H7 (cell line): ENCODE measurements at regions not wholly inside any gene's neighbourhood (a gene's known extent, or its start where the extent isn't known, plus 50 kb on each side); places are given as distances from the start of the nearest gene placed in this dataset.

Experiments used
- DNase-seq: peaks from one replicate; pipeline ENCODE4 v3.0.0; 2012
- H3K27me3 ChIP-seq: 2 replicates; pipeline ENCODE4 v1.6.0; 2011; ENCODE audit warnings: mild to moderate bottlenecking, low read length; ENCODE audit not compliant: control insufficient read depth, insufficient read depth
- H3K36me3 ChIP-seq: replicated peaks from 2 replicates; pipeline ENCODE4 v1.5.1; 2011; ENCODE audit warnings: low read length; ENCODE audit not compliant: control insufficient read depth, insufficient read depth
- H3K4me3 ChIP-seq: 2 replicates; pipeline ENCODE4 v1.5.1; 2011; ENCODE audit warnings: low read depth, mild to moderate bottlenecking, control low read depth, low read length, moderate library complexity; ENCODE audit not compliant: insufficient read depth

- peak; percentile 71 for DNase-seq
- H3K36me3 ChIP-seq: no peaks in the 10 kb centered on the region; the same call in 1 of the 2 replicates
- H3K27me3 ChIP-seq: peaks cover 2% of the 10 kb centered on the region; the same call in 1 of the 2 replicates
- no peak overlapping the region for H3K4me3 ChIP-seq
These were observed 248.6 kb downstream of the FOXL1 start for GRCh38 chr16:86826941-86827340.

DNA sequence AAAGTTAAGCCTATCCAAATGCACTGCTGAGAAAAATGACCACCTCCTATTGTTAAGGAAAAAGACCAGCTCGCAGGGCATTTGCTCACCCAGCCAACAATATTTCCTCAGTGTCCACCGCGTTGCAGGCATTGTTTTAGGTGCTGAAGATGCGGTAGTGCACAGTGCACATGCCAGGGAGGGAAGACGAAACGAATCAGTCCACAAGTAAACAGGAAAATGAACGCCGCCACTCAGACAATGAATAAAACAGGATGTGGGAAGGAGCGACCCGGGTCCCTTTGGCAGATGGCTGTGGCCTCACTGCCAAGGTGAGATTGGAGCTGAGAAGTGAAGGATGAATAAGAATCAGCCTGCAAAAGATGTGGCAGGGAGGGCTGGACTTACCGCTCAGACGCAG, 249.2 kb downstream of the FOXL1 start:
- Histone ChIP-seq H3K27me3 (peaks cover 2% of the 10 kb centered on the region; the same call in 1 of the 2 replicates), H3K36me3 (no peaks in the 10 kb centered on the region; the same call in 1 of the 2 replicates), H3K4me3 (no peak overlapping the region)
- DNase-seq: no peak

- Histone ChIP-seq H3K36me3 (no peaks in the 10 kb centered on the region; the same call in 1 of the 2 replicates), H3K4me3 (no peak overlapping the region), H3K27me3 (peaks cover 2% of the 10 kb centered on the region; the same call in 1 of the 2 replicates)
- DNase-seq: no peak
These were observed 249.9 kb downstream of the FOXL1 start for GRCh38 chr16:86828202-86828601.

DNA sequence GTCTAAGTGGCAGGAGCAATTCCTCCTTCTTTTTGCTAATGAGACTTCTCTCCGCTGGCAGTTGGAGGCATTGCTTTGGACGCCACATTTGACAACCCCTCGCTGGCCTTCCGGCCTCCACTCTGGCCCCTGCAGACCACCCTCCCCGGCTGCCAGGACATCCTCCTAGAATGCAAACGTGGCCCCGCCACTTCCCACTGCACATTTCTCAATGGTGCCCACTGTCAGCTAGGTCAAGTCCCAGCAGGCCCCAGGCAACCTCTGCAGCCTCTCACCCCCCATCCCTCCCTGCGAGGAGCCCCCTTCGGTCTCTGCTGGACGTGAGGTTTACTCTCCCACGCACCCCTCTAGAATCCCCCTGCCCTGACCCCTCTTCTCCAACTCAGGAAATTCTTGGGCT, 250.3 kb downstream of the FOXL1 start:
- no peak for DNase-seq
- Histone ChIP-seq H3K27me3 (peaks cover 2% of the 10 kb centered on the region; the same call in 1 of the 2 replicates), H3K4me3 (no peak overlapping the region), H3K36me3 (no peaks in the 10 kb centered on the region; the same call in 1 of the 2 replicates)

- H3K36me3 ChIP-seq: no peaks in the 10 kb centered on the region; the same call in 1 of the 2 replicates
- peaks cover 2% of the 10 kb centered on the region; the same call in 1 of the 2 replicates for H3K27me3 ChIP-seq
- no peak for DNase-seq
- no peak overlapping the region for H3K4me3 ChIP-seq
These were observed 253.0 kb downstream of the FOXL1 start for GRCh38 chr16:86831366-86831765.

DNA sequence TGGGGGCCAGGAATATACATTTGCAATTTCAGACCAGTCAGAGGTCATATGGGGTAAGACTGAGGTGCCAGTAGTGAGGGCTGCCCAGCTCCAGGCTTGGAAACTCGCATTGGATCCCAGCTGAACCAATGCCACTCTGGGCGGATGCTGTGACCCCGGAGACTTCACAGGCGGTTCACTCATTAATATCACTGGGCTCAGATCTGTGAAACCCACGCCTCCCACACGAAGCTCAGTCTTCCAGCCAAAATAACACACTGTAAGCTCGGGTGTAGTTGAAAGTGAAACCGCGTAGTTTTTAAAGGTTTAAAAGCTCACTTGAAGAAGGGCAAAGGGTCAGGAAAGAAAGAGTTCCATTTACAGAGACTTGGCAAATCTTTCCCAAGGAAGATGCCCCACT, 254.8 kb downstream of the FOXL1 start:
- no peaks in the 10 kb centered on the region; the same call in 1 of the 2 replicates for H3K27me3 ChIP-seq
- no peak overlapping the region for H3K4me3 ChIP-seq
- no peak for DNase-seq
- H3K36me3 ChIP-seq: no peaks in the 10 kb centered on the region; the same call in 1 of the 2 replicates

- no peaks in the 10 kb centered on the region; the same call in 1 of the 2 replicates for H3K36me3 ChIP-seq
- no peaks in the 10 kb centered on the region; the same call in 1 of the 2 replicates for H3K27me3 ChIP-seq
- peak; percentile 78 for DNase-seq
- H3K4me3 ChIP-seq: no peak overlapping the region
These were observed 256.2 kb downstream of the FOXL1 start for GRCh38 chr16:86834451-86835035.

DNA sequence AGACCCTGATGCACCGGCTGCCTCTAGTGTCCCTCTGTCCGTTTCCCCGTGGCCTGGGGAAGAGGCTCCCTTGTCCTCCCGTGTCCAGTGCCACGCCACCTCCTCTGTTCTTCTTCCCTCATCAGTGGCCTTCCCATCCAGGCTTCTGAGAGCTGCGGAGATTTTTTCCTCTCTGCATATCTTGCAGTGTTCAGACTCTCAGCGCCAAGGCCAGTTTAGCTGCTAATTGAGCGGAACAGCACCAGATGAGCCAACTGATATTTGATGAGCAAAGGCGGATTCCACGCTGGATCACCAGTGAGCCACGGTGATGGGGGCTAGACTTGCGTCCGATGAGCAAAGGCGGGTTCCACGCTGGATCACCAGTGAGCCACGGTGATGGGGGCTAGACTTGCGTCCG, 257.6 kb downstream of the FOXL1 start:
- Histone ChIP-seq H3K27me3 (no peaks in the 10 kb centered on the region; the same call in 1 of the 2 replicates), H3K4me3 (no peak overlapping the region), H3K36me3 (no peaks in the 10 kb centered on the region)
- no peak for DNase-seq

DNA sequence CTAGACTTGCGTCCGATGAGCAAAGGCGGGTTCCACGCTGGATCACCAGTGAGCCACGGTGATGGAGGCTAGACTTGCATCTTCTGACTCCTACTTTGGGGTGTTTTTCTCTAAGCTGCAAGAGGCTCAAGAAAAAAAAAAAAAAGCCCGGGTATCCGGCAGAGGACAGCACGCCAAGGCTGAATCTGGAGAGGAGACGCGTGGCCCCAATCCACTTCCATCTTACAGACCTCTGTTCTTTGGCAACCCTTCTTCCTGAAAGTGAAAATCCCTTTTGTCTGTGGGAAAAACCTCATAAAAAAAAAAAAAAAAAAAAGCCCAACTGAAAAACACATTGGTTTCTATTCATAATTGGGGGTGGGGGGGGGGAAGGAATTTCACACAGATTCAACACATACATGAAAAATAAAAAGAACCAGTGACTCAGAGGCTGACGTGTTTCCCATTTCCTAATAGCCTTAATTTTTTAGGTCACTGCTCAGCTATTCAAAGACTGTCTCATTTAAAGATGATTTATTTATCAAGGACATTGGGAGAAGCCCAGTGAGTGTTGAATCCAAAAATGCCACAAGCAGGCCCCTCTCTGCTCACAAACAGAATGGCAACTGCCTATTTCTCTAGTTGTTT, 258.3 kb downstream of the FOXL1 start:
- H3K36me3 ChIP-seq: no peaks in the 10 kb centered on the region
- no peaks in the 10 kb centered on the region; the same call in 1 of the 2 replicates for H3K27me3 ChIP-seq
- DNase-seq: no peak
- no peak overlapping the region for H3K4me3 ChIP-seq

- Histone ChIP-seq H3K27me3 (no peaks in the 10 kb centered on the region), H3K36me3 (no peaks in the 10 kb centered on the region), H3K4me3 (no peak overlapping the region)
- DNase-seq: no peak
These were observed 265.5 kb downstream of the FOXL1 start for GRCh38 chr16:86843812-86844211.

GRCh38 chr16:86844695-86845094, 266.3 kb downstream of the FOXL1 start:
- Histone ChIP-seq H3K4me3 (no peak overlapping the region), H3K36me3 (no peaks in the 10 kb centered on the region), H3K27me3 (no peaks in the 10 kb centered on the region)
- no peak for DNase-seq

DNA sequence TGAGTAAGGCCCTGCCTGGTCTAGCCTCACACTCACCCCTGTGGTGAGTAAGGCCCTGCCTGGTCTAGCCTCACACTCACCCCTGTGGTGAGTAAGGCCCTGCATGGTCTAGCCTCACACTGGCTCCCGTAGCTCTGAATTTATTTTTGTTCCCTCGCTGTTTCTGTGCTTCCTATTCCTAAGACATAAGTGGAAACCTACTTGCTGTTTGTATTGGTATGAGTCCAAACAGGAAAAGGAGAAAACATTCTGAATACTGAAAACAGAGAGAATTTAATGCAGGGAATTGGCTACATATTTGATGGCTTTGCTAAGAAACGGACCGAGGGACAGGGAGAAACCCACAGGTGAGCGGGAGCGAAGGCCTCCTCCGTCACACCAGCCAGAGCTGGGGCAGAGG, 267.8 kb downstream of the FOXL1 start:
- no peak overlapping the region for H3K4me3 ChIP-seq
- no peaks in the 10 kb centered on the region for H3K36me3 ChIP-seq
- DNase-seq: no peak
- H3K27me3 ChIP-seq: no peaks in the 10 kb centered on the region

- no peak for DNase-seq
- H3K36me3 ChIP-seq: no peaks in the 10 kb centered on the region
These were observed 270.5 kb downstream of the FOXL1 start for GRCh38 chr16:86848821-86849220.

GRCh38 chr16:86850670-86851069, 272.3 kb downstream of the FOXL1 start:
- no peaks in the 10 kb centered on the region for H3K27me3 ChIP-seq
- no peaks in the 10 kb centered on the region for H3K36me3 ChIP-seq
- H3K4me3 ChIP-seq: no peak overlapping the region
- no peak for DNase-seq

More at GRCh38 chr16:86848821-86849220, 270.5 kb downstream of the FOXL1 start:
- no peaks in the 10 kb centered on the region for H3K27me3 ChIP-seq
- no peak overlapping the region for H3K4me3 ChIP-seq

DNA sequence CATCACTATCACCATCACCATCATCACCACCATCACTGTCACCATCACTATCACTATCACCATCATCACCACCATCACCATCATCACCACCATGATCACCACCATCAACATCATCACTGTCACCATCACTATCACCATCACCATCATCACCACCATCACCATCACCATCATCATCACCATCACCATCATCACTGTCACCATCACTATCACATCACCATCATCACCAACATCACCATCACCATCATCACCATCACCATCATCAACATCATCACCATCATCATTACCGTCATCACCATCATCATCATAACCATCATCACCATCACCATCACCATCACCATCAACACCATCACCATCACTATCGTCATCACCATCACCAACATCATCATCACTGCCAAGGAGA, 273.8 kb downstream of the FOXL1 start:
- Histone ChIP-seq H3K4me3 (no peak overlapping the region), H3K27me3 (no peaks in the 10 kb centered on the region), H3K36me3 (no peaks in the 10 kb centered on the region)
- DNase-seq: no peak
